Activated CD4-positive, alpha-beta T cell treated with anti-CD3 and anti-CD28 coated beads, Interleukin-10, Interleukin-2, amounts not matched to agents 100 ng/mL and 50 ng/mL, durations not matched to agents 16 hours and 8 hours (primary cell): ENCODE measurements at regions not wholly inside any gene's neighbourhood (a gene's known extent, or its start where the extent isn't known, plus 50 kb on each side); places are given as distances from the start of the nearest gene placed in this dataset.
A peak's percentile ranks its signal among the peaks of the same experiment; 100 is the strongest.
"Not testable (repeated sequence)": the region's sequence is repeated elsewhere in the genome, so short reads cannot be mapped to it uniquely, and the experiment has no call there.

Experiments
- DNase-seq: peaks from one replicate; pipeline ENCODE4 v3.0.0-alpha.2; 2020

DNA sequence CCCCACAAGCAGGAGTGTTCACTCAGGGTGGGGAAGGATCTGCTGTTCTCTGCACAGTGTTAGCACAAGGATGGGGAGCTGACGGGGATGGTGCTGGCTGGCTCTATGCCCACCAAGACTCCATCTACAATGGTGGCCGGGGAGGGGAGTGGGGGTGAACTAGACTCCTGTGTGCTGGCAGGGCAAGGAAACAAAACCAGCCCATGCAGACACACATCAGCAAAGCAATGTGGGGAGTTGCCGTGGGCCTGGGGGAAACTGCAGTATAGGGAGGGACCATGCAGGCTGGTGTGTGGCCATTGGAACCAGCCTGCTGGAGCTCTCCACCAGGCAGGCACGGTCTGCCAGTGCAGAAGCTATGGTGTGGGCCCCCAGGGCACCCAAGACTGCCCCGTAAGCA is 195.1 kb downstream of the PWWP3B start:
- DNase-seq, result no peak

DNA sequence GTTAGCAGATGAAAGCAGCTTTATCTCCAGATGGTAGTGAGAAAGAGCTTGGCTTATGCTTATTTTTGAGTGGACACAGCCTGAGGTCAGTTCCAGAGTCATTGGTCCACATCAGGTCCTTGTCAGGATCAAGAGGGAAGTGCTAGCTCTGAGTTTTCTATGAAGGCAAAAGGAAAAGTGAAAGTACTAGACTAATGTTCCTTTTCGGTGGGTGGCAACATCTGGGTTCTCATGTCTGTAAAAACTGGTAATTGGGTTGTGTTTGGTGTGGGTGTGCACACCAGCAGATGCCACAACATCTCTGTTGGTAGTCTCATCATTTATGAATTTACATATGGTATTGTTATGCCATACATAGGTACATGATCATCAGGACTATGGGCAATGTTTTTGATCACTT is 210.5 kb downstream of the PWWP3B start:
- DNase-seq, result no peak

DNA sequence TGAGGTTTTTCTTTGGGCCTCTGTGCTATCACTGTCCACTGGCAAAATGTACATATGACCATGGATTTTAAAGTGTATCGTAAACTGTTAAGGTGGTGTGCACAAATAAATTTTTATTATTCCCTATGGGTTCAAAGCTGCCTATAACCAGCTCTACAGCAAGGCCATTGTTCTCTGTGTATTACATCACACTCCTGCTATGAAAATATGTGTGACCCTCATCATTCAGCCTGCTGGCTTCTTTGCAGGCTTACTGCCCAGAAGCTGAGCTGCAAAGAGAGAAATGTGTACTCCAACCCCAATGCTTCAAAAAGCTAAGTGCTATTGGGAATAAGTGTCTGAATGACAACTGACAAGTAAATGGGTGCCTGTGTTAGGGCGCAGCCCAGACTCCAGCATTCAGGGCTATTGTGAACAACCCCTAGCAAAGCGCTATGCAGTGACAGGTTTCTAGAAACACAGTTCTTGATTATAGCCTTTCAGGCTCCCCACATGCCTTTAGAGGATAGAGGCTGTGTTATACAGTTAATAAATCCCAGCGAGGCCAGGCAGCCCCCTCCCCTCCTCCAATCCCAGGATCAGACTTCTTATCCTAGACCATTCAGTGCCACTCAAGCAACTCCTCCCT is 220.4 kb upstream of the RADX start:
- DNase-seq, result no peak

DNA sequence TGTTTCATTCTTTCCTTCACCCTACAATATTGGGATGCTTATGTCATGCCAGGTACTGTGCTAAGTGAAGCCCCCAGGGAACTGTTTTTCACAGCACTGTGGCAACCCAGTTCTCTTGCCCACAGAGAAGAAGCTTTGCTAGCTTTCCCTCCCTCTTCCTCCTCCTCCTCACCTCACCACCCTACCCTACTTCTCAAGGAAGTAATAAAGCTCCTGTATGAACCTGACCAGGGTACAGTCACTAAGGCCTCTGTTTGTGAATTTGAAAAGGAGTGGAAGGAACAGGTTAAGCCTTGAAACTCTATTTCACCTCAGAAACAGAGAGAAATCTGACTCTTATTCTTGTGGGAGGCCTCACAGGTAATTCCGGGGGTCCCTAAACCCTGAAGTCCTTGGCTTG is 219.4 kb upstream of the RADX start:
- no peak for DNase-seq

DNA sequence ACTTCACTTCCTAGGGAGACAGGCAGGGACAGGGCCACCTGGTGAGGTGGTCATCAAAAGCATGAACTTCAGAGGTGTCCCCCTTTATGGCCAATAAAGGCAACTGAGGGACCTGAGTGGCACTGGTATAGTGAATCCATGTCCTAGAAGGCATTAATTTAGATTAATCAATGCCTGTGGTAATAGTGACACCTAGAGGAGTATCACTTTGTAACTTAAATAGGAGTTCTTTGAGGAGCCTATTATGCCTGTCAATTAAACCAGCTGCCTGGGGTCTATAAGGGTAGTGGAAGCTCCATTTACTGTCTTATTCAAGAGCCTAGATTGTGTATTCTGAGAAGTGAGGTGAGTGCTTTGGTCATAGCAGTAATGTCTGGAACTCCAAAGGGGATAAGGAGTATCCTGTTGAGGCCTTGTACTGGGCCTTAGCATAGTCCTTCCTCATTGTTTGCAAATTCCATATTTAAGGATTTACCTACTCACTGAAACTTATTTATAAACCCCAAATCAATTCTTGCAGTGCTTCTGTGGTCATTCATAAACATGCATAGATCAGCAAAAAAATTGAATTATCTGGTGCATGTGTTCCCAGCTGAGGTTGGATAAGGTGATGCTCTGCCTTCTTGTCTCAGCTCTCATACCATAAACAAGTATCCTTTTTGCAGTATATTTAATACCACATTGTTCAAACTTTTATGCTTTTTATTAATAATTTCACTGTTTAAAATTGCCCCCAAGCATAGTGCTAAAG is 213.8 kb upstream of the RADX start:
- peak; percentile 5 for DNase-seq

DNA sequence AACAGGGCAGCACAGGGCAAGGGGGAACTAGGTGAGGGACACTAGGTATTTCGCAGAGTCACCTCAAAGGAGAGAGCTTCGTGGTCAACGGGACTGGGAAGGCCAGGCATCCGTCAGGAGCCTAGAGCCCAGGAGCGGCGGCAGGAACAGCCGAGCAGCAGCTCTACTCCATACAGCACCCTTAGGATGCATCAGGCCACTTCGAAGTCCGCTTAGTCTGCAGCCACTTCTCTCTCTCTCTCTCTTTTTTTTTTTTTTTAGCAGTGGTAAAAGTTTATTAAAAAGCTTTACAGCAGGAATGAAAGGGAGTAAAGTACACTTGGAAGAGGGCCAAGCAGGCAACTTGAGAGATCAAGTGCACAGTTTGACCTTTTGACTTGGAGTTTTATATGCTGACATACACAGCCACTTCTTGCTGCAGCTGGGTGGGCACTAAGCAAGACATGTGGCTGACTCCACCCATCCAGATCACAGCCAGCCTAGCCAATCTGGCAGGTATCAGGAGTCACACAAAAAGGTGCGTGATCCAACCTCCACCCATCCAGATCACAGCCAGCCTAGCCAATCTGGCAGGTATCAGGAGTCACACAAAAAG is 209.7 kb upstream of the RADX start:
- DNase-seq, result no peak

DNA sequence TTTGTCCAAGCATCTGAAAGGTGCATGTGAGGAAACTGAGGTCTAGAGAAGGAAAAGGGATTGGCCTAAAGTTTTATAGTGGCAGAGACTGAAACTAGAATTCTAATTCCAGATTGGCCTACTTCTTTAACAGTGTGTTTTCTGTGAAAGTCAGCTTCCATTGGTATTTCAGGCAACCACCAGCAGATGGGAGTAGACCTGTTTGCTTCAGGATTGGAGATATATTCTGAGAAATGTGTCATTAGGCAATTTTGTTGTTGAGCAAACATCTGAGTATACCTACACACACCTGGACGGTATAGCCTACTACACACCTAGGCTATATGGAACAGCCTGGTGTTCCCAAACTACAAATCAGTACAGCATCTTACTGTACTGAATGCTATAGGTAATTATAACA is 207.3 kb upstream of the RADX start:
- DNase-seq, result no peak

DNA sequence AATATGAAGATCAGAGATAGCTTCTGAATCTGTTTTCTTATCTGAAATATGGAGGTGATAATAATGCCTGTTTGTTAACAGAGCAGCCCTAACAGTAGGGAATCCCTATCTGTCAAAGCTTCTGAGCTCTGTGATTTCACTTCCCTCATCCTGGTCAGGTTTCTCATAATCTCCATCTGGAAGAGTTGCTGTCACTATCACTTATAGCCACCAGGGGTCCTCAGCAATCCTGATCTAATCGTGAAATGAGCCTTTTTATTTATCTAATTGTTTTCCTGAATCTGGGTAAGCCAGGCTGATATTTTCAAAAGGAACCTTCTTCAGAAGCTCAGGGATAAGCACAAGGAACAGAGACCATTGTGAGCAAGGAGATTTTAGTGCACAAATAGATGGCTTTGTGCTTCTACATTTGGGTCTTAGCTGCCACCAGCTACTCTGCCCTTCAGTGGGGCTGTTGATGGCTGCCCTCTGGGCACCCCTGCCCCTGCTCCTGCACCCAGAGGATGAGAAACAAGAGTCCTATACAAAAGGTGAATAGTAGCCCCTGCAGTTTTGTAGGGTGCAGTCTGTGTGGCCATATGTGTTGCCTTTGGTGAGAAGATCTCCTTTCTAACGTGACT is 196.4 kb upstream of the RADX start:
- DNase-seq, result peak; percentile 26

DNA sequence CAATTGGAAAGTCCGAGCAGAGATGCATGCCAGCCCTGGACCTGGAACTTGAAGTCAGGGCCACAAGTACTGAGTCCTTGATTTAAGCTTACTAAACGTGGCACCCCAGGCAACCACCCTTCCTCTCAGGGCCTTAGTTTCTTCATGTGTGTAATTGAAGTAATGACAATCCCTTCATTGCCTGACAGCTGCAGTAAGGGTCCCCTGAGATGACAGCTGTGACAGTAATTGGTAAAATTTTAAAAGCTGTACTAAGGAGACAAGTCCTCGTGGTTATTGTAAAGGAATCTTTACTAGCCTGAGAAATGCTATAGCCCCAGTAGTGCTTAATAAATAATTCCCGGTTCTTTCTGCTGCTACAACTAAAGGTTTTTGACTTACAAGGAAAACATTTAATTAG is 175.1 kb upstream of the RADX start:
- DNase-seq, result no peak

DNA sequence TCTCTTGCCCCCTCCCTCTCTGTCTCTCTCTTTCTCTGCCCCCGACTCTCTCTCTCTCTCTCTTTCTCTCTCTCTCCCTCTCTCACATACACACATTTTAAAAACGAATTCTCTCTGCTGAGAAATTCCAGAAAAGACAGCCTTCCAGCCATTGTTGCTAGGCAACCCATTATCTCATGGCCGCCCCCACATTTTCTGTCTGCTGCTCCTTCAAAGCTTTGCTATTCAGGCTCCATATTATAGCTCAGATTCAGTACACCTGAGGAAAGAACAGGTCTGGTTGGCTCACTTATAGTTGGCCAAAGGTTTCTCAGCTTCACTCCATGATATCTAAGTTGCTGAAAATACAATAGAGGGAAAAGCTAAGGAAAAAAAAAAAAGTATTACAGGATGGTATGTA is 174.4 kb upstream of the RADX start:
- DNase-seq, result no peak

DNA sequence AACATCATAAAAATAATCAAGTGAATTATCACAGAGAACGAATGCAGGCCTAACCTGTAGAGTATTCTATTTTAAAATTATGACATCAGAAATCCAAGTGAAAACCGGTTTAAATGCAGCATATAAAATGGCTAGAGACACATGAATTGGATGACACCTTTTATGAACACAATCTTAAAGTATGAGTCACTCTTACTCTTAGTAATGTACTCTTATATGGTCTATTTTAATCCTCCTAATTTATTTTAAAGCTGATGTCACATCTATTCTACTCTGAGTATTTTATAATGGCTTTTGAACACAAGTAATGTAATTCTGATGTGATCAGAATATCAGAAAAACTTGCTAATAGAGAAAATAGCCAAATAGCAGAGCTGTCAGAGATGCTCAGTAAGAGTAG is 161.4 kb upstream of the RADX start:
- DNase-seq, result no peak

DNA sequence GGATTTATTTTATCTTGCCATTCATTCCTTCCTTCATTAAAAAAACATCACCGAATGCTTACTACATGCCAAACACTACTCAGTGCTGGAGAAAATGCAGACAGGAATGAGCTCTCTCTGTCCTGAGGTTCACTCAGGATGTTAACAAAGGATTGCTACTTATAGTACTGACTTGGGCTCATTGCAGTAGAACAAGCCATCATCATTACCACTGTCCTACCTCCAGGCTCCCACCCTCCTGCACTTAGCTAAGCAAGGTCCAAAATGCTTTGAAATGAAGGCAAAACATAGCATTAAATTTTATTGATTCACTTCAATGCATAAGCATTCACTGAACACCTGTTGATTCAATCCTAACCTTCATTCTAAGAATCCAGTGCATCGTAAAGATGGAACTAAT is 159.8 kb upstream of the RADX start:
- no peak for DNase-seq

DNA sequence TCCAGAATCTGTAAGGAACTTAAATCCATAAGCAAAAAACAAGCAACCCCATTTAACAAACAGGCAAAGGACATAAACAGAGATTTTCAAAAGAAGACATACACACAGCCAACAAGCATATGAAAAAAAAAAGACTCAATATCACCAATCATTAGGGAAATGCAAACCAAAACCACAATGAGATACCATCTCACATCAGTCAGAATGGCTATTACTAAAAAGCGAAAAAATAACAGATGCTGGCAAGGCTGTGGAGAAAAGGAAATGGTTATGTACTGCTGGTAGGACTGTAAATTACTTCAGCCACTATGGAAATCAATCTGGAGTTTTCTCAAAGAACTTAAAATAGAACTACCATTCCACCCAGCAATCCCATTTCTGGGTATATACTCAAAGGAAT is 156.8 kb upstream of the RADX start:
- peak; percentile 10 for DNase-seq

DNA sequence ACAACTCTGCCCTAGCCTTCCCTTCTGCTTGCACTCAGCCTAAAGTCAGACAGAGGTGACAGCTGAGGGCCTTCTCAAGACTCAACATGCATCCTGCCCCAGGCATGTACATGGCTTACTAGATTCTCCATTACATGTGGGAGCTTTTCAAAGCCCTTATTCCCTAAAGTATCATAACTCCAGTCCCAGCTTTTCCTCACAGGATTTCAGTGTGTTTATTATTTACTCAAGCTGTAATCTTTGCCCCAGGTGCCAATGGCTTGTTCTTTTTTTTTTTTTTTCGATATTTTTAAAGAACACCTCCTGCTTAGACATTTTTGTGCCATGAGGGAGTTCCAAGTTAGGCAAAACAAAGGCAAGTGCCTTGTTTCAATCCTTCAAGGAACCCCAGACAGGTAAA is 154.0 kb upstream of the RADX start:
- no peak for DNase-seq

DNA sequence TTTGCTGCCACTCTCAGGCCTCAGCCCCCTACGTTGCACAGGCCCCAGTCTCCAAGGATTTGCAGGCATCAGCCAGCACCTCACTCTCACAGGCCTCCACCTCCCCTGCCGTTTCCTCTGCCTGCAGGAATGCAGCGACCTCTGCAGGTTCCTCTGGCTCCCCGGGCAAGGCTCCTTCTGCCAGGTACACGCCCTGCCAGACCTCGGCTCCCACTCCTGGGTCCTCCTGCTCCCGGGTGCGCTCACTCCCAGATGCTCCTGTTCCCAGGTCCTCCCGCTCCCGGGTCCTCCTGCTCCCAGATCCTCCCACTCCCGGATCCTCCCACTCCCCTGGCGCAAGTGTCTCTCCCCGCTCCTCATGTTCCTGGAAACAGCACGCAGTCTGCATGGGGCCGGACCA is 144.4 kb upstream of the RADX start:
- DNase-seq, result no peak

DNA sequence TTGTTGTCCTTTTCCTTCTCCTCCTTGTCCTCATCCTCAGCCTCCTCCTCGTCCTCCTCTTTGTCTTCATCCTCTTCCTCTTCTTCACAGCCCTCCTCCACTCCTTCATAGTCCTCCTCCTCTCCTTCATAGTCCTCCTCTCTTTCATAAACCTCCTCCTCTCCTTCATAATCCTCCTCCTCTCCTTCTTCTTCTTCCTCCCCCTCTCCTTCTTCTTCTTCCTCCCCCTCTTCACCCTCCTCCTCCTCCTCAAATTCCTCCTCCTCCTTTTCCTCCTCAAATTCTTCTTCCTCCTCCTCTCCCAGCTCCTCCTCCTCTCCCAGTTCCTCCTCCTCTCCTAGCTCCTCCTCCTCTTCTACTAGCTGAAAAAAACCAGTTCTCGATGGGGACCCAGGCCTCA is 143.8 kb upstream of the RADX start:
- DNase-seq, result no peak

DNA sequence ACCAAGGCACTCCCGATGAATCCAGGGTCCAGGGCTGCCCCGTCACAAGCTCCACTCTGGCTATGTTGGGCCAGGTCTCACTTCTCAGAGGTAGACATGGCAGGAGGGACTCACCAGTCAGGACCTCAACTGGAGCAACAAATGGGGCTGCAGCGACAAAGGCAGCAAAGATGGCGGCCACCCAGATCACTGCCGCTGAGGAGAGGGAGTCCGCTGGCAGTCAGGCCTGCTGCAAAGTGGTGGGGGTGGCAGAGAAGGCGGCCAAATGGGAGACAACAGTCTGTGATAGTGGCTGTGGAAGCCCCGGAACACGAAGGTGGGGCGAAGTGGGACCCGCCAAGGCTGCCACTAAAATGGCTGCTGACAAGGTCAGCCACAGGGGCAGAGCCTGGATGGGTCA is 143.3 kb upstream of the RADX start:
- DNase-seq, result no peak

DNA sequence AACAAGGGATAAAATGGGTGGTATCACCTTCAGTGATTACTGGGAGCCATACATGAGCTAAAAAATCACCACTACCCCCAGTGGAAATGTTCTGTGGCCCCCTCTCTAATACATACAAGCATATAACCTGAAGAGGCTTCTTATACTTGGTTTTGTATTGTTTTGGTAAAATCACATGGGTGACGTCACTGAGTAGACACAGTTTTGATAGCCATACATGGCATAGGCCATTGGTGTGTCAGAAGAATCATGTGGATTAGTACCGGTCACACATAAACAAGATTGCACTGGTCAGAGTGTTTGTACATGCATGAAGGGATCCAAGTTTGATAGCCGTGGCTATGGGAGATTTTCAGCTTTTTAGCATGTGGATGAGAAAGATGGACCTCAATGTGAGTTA is 131.9 kb upstream of the RADX start:
- no peak for DNase-seq

DNA sequence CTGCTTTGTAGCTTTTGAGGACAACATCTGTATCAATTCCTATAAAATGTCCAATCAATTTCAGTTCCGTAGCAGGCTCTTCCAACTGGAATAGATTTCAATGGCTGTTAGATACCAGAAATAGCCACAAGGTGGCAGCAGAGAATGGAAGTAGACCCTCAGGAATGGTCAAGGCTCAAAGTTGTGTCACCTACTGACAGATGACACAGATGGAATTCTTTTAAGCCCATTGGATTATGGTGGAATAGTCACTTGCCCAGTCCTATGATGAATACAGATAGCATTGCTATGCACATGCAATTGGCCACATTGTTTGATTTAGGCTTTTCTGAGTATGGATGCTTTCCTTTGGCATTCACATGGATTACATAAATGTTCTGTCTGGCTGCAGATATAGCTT is 130.4 kb upstream of the RADX start:
- peak; percentile 71 for DNase-seq

DNA sequence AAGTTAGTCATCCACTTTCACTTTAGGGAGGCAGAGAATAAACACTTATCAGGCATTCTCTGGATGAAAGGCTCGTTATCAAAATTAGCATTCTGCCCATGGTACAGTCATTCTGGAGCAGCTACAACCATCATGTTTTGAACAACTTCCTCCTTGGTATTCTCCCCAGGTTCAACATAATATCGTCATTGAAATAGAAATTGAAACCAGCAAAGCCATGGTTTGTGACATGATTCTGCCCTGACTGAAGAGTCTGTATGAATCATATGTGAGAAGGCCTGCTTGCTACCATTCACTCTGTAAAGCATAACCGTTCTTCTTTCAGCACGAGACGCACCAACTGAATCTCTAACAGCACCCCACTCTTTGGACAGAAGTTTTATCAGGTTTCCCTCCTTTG is 127.5 kb upstream of the RADX start:
- peak; percentile 91 for DNase-seq

DNA sequence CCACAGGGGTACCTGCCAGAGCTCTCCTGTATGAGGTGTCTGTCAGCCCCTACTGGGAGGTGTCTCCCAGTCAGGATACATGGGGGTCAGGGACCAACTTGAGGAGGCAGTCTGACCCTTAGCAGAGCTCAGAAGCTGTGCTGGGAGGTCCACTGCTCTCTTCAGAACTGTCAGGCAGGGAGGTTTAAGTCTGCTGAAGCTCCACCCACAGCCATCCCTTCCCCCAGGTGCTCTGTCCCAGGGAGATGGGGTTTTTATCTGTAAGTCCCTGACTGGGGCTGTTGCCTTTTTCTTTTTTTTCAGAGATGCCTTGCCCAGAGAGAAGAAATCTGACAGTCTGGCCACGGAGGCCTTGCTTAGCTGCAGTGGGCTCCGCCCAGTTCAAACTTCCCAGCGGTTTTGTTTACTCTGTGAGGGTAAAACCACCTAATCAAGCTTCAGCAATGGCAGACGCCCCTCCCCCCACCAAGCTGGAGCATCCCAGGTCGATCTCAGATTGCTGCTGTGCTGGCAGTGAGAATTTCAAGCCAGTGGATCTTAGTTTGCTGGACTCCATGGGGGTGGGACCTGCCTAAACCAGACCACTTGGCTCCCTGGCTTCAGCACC is 118.5 kb upstream of the RADX start:
- DNase-seq, result not testable (repeated sequence)

DNA sequence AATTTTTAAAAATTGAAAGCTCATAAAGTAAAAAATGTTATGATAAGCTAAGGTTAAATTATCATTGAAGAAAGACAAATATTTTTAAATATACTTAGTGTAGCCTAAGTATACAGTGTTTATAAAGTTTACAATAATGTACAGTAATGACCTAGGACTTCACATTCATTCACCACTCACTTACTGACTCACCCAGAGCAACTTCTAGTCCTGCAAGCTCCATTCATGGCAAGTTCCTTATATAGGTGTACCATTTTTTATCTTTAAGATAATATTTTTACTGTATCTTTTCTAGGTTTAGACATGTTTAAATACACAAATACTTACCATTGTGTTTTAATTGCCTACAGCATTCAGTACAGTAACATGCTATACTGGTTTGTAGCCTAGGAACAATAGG is 112.3 kb upstream of the RADX start:
- DNase-seq, result no peak

DNA sequence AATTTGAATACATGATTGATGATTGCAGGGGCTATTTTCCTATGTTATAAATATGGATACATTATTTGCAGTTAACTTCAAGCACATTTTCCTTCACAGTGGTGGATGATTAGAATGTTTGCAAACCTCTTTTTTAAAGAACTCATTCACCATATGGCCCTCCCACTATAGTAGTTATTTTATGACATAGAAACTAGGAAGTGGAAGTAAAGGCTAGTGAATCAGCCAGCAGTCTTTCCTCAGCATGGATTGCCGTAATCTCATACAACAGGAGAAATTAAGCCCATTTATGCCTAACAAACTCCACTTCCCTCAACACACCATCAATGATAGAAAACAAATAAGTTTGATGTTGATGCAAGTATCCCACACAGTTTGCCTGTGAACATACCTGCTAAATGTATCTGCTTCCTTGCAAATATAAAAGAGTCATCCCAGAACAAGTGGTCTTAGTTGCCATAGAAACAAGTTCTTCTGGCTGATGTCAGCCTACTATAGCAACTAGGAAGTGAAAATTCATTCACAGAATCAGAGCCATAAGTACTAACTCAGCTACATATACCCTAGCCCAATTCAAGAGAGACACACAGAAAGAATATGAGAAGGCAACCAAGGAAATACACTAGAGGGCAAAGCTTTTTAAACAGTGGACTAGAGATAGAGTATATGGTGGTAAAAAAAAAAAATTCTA is 100.9 kb upstream of the RADX start:
- DNase-seq, result no peak
